CD4-positive, alpha-beta T cell treated with Interleukin-15 for 4 hours (primary cell): ENCODE measurements at regions not wholly inside any gene's neighbourhood (a gene's known extent, or its start where the extent isn't known, plus 50 kb on each side); places are given as distances from the start of the nearest gene placed in this dataset.
"Not testable (repeated sequence)": the region's sequence is repeated elsewhere in the genome, so short reads cannot be mapped to it uniquely, and the experiment has no call there.

Experiments used
- DNase-seq: peaks from one replicate; pipeline ENCODE4 v3.0.0-alpha.2; 2020; ENCODE audit warnings: low spot score

DNA sequence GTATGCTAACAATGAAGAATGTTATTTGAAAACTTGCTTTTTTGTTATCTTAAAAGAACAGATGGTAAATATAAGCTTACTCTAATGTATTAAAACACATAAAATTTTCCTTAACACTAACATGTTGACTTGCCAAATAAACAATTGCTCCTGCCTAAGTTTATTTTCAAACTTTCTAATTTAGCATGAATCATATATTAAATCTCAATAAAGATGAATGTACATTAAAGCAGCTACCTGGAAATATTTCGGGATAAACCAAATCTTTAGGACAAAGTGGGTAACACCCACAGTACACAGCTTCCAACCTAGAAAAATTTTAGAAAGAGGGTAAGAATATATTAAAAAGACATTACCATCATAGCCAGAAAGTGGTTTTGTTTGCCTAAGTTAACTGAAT, 567.4 kb downstream of the ZEB2 start:
- DNase-seq = no peak

DNA sequence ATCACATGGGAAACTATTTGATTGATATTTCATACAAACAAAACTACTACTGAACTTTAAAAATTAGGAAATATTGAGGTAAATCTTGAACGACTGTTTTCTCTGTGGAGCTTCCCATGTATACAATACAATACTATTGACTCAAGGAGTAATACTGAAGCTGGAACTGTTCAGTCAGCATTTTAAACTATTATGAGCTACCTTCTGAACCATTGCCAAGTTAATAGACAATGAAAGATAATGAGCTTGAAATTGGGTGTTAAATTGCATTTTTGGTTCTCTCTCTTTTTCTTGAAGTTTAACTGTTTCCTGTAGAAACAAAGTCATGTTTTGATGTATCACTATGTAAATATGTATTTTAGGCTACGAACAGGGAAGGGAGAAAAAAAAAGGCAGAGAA, 569.2 kb downstream of the ZEB2 start:
- DNase-seq = no peak

DNA sequence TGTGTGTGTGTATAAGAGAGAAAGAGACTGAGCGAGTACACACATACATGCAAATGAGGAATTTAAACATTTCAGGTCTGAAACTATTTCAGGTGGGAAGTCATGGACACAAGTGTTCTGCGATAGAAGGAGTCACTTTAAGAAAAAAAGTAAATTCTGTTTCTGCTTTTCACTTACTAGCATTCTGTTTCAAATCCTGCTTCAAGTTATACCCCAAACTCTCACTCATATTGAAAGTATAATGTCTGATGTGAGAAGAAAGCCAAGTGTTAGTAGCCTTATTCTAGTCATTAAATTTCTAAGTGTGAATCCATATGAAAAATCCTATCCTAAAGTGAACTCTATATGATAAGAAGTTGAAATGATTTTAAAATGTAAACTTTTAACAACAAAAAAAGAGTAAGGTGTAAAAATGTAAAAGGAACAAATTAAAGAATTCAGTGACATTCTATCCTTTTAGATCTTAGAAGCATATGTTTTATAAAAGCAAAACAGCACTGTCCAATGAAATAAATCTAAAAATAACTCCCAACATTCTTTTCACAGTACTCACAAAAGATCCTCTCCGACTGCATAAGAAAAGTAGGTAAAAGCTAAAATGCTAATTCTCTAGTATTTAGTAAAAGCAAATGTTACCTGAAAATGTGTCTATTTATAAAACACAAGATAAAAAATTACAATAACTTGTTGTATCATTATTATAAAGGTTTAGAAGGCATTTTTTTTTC, 570.6 kb downstream of the ZEB2 start:
- DNase-seq = no peak

DNA sequence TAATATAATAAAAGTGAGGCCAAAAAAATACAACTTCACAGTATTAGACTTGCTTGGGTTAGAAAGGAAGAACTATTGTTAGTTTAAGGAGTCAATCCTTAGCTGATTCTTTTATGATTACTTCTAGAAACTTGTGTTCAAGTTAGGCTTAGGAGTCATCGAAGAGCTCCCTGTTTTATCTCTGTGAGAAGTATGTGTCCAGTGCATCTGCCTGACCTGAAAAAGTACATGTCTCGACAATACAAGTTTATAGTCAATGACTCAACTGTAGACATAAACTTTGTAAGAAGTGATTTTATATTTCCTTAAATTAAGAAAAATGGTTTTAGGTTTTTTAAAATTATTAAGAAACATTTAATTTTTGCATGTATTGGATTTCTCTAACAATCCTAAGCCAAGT, 571.2 kb downstream of the ZEB2 start:
- DNase-seq = no peak

DNA sequence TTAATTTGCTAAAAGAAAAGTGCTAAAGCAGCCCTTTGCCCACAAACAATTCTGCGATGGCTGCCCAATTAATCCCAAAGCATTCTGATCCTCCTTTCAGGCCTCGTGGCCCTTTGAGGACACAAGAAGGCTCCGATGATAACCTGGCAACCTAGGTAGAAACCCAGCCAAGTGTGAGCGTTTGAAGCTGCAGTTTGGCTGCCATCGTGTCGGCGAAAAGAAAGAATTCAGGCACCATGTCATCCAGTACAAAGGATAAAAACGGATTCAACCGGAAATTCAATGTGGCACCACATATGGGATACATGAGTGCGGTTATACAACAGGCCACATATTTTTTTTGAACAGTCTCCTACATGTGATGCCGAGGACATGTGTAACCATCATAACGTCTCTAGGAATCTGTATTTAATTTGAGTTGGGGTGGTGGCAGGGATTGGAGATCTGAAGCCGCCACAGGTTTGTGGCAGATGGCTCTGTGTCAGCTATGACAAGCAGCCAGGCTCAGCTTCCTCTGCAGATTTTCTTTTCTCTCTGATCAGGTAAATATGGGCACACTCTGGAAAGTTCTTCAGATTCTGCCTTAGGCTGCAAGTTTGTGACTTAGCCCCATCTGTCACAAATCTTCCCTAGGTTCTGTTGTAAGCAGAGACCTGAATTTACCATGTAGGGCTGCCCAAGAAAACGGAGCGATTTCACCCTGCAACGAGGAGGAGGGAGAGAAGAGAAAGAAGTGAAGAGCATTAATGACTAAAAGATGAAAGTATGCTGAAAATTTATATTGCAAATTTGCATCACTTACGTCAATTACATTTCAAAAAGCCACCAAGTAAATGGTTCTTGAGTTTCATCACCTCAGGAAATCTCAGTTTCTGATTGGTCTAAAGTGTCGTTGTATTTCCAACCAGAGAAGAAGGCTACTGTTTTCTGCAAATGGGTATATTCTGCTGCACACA, 573.2 kb downstream of the ZEB2 start:
- DNase-seq = no peak

DNA sequence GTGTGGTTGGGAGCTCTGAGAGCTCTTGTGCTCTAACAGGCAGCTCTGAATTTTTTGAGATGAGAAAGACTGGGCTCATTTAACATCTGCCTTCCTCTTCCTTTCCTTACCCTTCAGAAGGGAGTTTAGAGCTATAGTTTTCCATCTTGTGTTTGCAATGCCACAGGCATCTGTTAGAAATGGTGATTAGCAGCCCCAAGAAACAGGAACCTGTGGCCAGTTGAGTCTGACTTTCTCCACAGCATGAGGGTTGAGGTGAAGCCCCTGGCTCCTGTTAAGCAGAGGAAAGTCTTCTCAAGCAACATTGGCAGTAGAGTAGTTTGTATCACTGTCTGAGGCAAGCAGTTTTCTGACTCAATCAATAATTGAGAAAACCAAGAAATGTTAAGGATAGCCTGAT, 577.4 kb downstream of the ZEB2 start:
- no peak for DNase-seq

DNA sequence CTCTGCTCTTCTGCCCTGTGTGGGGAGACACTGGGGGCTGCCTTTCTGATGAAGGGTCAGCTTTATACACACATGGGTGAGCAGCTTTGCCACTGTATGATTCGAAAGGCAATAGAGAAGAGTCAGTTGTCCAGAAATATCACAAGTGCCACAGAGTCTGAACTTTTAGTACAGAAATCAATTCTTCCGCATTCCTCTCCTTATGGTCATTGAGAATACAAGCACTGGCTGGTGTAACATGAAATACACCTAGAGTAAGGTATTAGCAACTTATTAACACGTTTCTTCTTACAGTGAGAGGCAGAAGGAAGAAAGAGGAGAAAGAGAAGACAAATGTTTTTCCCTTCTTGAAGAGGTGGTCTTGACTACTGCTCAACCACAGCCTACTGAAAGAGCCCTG, 579.2 kb downstream of the ZEB2 start:
- DNase-seq = no peak

DNA sequence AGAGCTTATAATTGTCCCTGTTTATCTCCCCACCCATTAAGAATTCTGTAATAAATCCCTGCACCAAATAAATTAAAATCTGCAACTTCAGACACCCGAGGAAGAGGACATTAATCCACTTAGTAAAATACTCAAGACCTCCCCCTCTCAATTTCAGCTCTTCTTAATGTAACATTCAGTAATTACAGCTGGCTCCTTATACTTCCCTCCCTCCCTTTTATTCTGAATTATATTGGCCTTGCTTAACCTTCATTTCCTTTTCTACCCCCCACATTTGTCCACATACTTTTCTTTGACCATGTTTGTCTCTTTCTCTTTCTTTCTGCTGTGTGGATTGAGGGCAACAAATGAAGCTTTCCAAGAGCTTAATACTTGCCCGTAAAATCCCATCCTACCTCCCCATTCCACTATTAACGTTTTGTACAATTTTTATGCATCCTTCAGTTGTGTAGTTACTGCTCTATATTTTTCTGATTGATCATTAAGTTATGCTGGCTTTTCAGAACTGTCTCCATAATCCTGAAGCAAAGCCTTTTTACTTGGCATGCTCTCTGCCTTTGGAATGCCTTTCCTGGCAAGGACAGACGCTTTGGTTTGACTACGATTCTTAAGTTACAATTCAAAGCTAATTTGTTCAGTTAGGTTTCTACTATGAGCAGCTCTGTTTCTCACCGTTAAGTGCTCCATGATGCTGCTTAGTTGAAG, 580.1 kb downstream of the ZEB2 start:
- DNase-seq = no peak

DNA sequence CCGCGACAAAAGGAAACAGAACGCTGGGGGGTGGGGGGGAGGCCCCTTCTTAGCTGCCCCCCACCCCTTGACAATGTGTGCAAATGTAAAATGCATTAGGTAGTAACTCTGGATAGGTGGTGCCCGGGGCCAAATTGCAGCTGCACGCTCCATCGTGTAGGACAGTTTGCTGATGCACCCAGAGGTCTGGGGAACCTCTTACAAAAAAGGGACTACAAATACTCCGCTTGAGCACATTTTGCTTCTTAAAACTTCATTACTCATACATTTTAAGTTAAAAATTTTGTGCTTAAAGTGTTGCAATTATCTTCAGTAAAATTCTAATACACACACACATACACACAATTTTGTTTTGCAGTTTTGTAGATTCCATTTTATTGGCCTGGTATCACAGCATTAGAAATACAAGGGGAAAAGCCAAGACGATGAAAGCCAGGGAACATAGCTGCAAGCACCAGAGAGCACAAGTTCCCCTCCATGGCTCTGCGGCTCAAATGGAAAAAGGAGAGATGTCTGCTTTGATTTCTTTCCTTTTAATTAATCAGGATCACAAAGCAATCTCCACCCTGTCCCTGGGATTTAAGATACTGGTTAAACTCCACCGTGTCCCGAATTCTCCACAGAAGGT, 582.1 kb downstream of the ZEB2 start:
- no peak for DNase-seq

DNA sequence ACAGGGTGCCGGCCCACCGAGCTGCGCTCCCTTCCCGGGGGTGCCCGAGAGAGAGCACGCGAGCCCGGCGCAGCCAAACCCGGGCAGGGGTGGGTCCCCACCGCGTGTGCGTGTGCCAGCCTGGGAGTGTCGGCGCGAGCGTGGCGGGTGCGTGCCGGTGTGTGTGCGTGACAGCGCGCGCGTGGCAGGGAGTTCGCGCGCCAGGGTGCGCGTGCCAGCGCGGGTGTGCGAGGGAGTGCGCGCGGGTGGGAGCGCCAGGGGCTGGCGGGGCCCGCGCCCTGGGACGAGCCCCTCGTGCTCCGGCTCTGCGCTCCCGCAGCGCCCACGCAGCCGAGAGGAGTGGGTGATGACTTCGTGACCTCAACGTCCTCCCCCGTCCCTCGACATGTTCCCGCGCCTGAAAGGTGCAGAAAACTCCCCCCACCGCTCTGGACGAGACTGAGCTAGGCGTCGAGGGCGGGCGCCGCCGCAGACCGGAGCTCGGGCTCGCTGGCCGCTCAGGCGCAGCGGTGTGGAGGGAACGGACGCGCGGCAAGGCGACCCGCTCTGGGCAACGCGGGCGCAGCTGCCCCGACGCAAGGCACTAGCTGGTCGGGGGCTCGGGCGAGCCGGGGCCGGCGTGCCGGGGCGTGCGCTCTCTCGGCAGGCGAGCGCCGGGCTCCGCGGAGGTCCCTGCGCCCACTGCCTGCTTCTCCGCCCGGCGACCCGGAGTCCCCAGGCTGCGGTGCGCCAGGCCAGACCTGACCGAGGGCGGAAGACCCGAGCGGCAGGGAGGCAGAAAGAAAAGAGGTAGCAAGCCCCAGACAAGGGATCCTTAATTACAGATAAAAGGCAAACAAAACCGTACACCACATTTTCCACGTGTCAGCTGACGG, 582.8 kb downstream of the ZEB2 start:
- DNase-seq = no peak

DNA sequence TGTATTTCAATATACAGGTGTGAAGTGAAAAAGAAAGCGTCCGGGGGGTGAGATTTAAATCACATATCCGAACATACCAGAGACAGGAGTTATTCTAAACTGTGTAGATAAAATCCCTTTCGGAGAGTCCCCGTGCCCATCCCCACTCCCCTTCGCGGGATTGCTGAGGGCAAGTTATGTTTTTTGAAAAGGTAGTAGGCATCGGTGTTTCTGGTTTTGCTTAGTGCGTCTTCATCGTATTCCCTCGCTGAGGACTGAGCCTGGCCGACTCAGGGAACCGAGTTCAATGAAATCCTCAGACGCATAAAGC, 583.4 kb downstream of the ZEB2 start:
- no peak for DNase-seq

DNA sequence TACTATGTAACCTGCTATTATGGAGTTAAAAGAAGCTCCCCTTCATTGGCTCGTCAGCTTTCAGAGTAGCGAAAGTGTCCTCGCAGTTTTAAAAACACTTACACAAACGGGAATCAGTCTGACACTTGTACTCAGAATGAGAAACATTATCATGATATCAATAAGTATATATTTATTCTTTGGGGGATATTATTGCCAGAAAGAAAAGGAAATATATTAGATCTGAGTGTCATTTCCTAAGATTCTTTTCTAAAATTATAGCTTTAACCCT, 584.5 kb downstream of the ZEB2 start:
- no peak for DNase-seq

DNA sequence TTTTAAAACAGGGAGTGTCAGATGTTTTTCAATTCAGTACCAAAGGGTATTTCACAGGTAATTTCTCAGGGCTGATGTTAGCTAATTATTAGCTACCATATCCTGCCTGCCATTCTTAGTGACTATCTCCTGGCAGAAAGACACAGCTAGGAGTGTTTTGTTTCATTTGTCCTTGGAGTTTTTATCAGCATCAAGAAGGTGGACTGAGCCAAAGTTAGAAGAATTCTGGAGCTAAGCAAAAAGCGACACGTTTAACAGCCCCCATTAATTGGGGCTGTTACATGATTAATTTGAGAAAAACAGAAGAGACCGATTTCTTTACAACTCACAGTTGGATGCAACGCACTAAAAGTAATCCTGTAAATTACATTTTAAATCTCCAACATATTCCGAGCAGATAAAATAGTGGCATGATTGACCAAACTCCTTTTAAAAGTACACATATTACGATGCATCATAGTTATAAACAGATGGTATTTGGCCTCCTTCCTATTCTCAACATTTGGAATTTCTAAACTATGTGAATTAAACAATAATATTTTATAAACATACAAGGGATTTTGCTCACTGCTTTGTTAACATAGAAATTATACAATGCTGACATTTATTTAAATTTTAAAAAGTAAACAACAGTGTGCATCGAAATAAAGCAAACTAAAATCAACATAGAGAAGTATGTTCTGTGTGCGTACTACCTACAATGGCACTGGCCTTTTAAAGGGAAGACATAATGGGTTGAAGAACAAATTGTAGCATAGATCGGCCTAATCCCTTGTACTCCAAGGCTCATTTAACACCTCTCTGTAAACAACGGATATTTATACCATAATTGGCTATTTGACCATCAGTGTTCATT, 585.1 kb downstream of the ZEB2 start:
- no peak for DNase-seq

DNA sequence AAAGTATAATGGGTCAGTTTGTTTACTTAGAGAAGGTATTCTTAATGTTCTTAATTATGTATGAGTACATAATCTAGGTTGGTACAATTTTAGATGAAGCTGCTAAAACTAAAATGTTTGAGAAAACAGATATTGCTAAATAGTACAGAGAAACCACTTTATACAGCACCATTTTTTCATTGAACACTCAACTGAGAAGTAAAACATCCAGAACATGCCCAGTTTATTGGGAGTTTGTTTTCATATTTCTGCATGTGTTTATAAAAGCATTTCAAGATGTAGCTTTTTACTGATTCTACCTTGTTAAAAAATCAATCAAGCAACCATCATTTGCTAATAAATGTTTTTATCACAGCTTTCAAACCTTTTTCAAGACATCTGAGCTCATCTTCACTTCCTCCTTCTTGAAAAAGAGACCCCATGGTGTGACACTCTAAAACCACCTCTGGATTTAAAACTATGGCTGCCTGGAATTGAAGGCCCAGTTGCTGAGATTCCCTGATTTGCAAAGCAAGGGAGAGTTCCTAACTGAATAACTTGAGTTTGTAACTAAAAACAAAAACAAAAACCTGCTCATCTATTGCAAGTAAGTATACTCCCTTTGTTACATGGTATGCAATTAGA, 585.9 kb downstream of the ZEB2 start:
- no peak for DNase-seq

DNA sequence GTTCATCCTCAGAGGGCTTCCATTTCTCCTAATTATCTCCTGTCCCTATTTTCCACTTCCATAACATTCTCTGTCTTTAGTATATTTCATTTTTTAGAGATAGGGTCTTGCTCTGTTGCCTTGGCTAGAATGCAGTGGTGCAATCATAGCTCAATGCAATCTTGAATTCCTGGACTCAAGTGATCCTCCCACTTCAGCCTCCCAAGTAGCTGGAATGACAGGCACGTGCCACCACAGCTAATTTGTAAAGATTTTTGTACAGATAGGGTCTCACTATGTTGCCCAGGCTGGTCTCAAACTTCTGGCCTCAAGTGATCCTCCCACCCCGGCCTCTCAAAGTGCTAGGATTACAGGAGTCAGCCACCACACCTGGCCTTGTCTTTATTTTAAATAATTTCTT, 589.0 kb downstream of the ZEB2 start:
- no peak for DNase-seq

DNA sequence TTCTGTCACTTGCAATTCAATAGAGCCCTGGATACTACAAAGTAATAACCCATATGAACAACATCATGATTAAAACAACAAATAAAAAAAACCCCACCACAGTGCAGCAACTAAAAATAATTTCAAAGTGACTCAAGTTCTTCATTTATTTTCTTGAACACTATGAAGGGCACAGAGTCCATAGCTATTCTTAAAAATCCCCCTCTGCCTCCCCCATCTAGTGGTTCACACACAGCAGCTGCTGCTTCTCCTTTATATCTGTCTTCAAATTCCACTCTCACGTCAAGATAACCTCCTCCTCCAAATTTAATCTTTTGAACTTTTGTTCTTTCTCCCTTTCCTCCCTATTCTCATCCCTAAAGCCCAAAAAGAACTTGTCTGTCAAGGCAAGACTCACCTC, 591.3 kb downstream of the ZEB2 start:
- DNase-seq = no peak

DNA sequence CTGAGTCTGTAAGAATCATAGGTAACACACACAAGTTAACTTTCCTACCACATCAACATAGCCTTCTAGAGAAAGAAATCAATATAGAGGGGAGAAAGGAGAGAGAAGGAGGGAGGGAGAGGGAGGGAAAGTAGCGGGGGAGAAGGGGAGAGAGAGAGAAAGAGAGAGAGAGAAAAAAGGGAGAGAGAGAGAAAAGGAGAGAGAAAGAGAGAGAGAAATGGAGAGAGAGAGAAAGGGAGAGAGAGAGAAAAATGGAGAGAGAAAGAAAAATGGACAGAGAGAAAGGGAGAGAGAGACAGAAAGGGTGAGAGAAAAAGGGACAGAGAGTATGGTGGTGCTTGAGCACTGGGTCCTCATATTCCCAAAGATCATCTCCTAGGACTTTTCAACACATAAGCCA, 591.7 kb downstream of the ZEB2 start:
- no peak for DNase-seq

DNA sequence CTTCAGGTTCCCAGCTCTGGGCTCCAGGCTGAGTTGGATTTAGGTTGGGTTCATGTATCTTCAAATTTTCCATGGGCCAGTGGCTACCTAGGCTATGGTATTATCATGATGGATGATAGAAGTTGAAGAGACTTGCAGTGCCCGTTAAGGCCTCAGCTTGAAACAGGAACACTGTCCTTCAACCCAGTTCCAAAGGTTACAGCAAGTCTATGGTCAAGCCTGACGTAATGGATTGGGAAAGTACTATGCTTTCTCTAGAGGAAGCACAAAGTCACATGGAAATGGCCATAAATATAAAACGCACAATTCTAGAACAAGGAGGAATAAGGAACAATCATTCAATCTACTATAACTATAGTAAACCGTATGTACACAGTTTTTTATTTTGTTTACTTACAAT, 593.2 kb downstream of the ZEB2 start:
- no peak for DNase-seq

DNA sequence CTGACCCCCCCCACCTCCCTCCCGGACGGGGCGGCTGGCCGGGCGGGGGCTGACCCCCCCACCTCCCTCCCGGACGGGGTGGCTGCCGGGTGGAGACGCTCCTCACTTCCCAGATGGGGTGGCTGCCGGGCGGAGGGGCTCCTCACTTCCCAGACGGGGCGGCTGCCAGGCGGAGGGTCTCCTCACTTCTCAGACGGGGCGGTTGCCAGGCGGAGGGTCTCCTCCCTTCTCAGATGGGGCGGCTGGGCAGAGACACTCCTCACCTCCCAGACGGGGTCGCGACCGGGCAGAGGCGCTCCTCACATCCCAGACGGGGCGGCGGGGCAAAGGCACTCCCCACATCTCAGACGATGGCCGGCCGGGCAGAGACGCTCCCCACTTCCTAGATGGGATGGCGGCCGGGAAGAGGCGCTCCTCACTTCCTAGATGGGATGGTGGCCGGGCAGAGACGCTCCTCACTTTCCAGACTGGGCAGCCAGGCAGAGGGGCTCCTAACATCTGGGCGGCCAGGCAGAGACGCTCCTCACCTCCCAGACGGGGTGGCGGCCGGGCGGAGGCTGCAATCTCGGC, 597.6 kb downstream of the ZEB2 start:
- DNase-seq = not testable (repeated sequence)

DNA sequence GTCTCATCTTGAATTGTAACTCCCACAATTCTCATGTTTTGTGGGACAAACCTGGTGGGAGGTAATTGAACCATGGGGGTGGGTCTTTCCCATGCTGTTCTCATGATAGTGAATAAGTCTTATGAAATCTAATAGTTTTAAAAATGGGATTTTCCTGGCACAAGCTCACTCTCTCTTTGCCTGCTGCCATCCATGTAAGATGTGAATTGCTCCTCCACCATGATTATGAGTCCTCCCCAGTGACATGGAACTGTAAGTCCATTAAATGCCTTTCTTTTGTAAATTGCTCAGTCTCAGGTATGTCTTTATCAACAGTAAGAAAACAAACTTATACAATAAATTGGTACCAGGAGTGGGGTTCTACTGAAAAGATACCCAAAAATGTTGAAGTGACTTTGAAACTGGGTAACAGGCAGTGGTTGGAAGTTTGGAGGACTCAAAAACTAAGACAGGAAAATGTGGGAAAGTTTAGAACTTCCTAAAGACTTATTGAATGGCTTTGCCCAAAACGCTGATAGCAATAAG, 601.4 kb downstream of the ZEB2 start:
- DNase-seq = no peak
